ENCODE measurements at regions not wholly inside any gene's neighbourhood (a gene's known extent, or its start where the extent isn't known, plus 50 kb on each side); places are given as distances from the start of the nearest gene placed in this dataset.

DNA sequence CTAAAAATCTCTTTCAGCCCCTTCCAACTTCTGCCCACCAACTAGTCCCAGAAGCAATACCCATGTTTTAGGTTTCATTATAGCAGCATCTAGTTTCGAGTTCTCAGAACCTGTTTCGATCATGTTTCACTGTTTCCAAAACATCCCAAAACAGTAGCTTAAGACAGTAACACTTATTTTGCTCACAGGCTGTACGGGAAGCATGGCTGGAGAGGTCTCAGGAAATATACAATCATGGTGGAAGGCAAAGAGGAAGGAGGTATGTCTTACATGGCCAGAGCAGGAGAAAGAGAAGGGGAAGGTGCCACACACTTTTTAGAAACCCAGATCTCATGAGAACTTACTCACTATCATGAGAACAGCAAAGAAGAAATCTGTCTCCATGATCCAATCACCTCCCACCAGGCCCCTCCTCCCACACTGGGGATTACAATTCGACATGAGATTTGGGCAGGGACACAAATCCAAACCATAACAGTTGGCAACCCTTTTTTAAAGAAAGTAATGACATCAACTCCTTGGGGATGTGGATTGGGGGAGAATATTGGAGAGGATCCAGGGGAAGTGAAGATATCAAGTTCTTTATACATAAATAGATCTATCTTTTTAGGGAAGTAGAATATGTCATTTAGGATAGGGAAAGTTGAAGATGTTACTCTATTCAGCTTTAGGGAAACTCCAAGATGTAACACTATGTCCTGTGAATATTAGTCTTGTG lies 269.9 kb upstream of the PLEKHG7 start:
- H3K9me3 ChIP-seq (ENCODE audit: control insufficient read depth, insufficient read depth, low read depth, low read length), result no peaks in the 10 kb centered on the region
- no peaks in the 10 kb centered on the region for H3K36me3 ChIP-seq (ENCODE audit: control insufficient read depth in 2 of 2, insufficient read depth in 1 of 2, low read length in 2 of 2)
- no peaks in the 10 kb centered on the region for H3K4me1 ChIP-seq (ENCODE audit: control insufficient read depth, insufficient read depth, low read length)
- H3K27ac ChIP-seq (ENCODE audit: extremely low read depth, low read depth, low read length), result no peak overlapping the region
- POLR2A ChIA-PET, result no interaction called here
- no peak for TF ChIP-seq ZFHX2 (tag by site-specific recombination; conservative IDR thresholded peaks at IDR 0.05)
- TF ChIP-seq, protein P1, sequence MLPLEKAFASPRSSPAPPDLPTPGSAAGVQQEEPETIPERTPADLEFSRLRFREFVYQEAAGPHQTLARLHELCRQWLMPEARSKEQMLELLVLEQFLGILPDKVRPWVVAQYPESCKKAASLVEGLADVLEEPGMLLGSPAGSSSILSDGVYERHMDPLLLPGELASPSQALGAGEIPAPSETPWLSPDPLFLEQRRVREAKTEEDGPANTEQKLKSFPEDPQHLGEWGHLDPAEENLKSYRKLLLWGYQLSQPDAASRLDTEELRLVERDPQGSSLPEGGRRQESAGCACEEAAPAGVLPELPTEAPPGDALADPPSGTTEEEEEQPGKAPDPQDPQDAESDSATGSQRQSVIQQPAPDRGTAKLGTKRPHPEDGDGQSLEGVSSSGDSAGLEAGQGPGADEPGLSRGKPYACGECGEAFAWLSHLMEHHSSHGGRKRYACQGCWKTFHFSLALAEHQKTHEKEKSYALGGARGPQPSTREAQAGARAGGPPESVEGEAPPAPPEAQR (tag by site-specific recombination; IDR thresholded peaks at IDR 0.05), result no peak
- TF ChIP-seq ZNF24 (tag by site-specific recombination; IDR thresholded peaks at IDR 0.05), result no peak
- no peak for TF ChIP-seq KLF10 (tag by site-specific recombination; IDR thresholded peaks at IDR 0.05)
- TF ChIP-seq, protein P2, sequence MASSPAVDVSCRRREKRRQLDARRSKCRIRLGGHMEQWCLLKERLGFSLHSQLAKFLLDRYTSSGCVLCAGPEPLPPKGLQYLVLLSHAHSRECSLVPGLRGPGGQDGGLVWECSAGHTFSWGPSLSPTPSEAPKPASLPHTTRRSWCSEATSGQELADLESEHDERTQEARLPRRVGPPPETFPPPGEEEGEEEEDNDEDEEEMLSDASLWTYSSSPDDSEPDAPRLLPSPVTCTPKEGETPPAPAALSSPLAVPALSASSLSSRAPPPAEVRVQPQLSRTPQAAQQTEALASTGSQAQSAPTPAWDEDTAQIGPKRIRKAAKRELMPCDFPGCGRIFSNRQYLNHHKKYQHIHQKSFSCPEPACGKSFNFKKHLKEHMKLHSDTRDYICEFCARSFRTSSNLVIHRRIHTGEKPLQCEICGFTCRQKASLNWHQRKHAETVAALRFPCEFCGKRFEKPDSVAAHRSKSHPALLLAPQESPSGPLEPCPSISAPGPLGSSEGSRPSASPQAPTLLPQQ (tag by site-specific recombination; IDR thresholded peaks at IDR 0.05), result no peak
- no peak for TF ChIP-seq GLI2 (tag by site-specific recombination; IDR thresholded peaks at IDR 0.05; ENCODE audit: borderline replicate concordance, low read depth)
- CTCF ChIA-PET, result no interaction called here
- H3K4me3 ChIP-seq (ENCODE audit: low read depth, low read length), result no peak overlapping the region

DNA sequence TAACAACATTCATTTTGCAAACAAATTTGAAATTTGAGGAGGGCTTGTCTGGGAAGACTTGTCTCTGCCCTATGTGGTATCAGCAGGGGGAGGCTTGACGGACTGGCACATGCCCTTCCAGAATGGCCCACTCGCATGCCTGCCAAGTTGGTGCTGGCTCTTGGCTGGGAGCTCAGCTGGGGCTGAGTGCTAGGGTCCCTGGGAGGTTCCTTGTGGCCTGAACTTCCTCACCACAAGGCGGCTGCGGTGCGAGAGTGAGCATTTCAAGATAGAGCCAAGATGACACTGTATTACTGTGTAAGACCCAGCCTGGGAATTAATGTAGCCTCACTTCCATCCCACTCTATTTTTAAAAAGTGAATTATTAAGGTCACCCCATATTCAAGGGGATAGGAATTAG lies 271.6 kb upstream of the PLEKHG7 start:
- Histone ChIP-seq H3K4me1 (ENCODE audit: control insufficient read depth, insufficient read depth, low read length) (no peaks in the 10 kb centered on the region), H3K27ac (ENCODE audit: extremely low read depth, low read depth, low read length) (no peak overlapping the region), H3K4me3 (ENCODE audit: low read depth, low read length) (no peak overlapping the region), H3K9me3 (ENCODE audit: control insufficient read depth, insufficient read depth, low read depth, low read length) (no peaks in the 10 kb centered on the region), H3K36me3 (ENCODE audit: control insufficient read depth in 2 of 2, insufficient read depth in 1 of 2, low read length in 2 of 2) (no peaks in the 10 kb centered on the region)
- TF ChIP-seq MEIS1 (CRISPR knock-in tag; IDR thresholded peaks at IDR 0.05; ENCODE audit: borderline replicate concordance) (no peak), ZNF623 (tag by site-specific recombination; IDR thresholded peaks at IDR 0.05) (no peak), ZNF202 (tag by site-specific recombination; IDR thresholded peaks at IDR 0.05; ENCODE audit: borderline replicate concordance) (no peak)
- TF ChIP-seq, protein P3, sequence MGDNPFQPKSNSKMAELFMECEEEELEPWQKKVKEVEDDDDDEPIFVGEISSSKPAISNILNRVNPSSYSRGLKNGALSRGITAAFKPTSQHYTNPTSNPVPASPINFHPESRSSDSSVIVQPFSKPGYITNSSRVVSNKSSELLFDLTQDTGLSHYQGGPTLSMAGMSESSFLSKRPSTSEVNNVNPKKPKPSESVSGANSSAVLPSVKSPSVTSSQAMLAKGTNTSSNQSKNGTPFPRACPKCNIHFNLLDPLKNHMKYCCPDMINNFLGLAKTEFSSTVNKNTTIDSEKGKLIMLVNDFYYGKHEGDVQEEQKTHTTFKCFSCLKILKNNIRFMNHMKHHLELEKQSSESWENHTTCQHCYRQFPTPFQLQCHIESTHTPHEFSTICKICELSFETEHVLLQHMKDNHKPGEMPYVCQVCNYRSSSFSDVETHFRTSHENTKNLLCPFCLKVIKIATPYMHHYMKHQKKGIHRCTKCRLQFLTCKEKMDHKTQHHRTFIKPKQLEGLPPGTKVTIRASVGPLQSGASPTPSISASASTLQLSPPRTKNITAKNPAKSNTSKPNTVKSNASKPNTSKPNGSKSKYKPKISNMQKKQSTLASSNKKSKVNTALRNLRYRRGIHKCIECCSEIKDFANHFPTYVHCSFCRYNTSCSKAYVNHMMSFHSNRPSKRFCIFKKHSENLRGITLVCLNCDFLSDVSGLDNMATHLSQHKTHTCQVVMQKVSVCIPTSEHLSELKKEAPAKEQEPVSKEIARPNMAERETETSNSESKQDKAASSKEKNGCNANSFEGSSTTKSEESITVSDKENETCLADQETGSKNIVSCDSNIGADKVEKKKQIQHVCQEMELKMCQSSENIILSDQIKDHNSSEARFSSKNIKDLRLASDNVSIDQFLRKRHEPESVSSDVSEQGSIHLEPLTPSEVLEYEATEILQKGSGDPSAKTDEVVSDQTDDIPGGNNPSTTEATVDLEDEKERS (tag by site-specific recombination; IDR thresholded peaks at IDR 0.05), result no peak
- ChIA-PET CTCF (interaction anchor here (0.6 kb wide), 1 partner anchor 1104 kb away, joined by 3 read pairs; no protein-coding TSS in a partner anchor), POLR2A (no interaction called here)

DNA sequence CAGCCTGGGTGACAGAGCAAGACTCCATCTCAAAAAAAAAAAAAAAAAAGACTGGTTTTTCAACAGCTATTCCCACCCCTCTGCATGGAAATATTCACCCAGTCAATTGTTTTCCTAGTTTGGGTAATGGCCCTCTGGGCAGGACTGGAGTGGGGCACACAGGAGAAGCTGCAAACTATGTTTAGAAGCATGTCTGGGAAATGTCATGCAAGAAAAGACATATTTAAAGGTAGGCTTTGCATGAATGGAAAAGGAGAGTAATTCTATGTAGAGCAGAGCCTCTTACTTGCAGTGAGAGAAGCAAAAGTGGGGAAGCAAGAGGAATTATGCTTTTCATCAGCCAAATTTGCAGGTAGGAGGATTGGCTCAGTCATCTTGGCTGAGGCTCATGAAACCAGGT lies 276.5 kb upstream of the PLEKHG7 start:
- ChIA-PET POLR2A (no interaction called here), CTCF (interaction anchor here (0.6 kb wide), 1 partner anchor 54 kb away, joined by 4 read pairs; no protein-coding TSS in a partner anchor)
- no peak overlapping the region for H3K27ac ChIP-seq (ENCODE audit: extremely low read depth, low read depth, low read length)
- H3K4me1 ChIP-seq (ENCODE audit: control insufficient read depth, insufficient read depth, low read length), result no peaks in the 10 kb centered on the region
- H3K9me3 ChIP-seq (ENCODE audit: control insufficient read depth, insufficient read depth, low read depth, low read length), result no peaks in the 10 kb centered on the region
- H3K4me3 ChIP-seq (ENCODE audit: low read depth, low read length), result no peak overlapping the region
- no peaks in the 10 kb centered on the region for H3K36me3 ChIP-seq (ENCODE audit: control insufficient read depth in 2 of 2, insufficient read depth in 1 of 2, low read length in 2 of 2)
- TF ChIP-seq ZNF155 (tag by site-specific recombination; IDR thresholded peaks at IDR 0.05), result no peak
- TF ChIP-seq HOXD13 (CRISPR knock-in tag; IDR thresholded peaks at IDR 0.05; ENCODE audit: borderline replicate concordance), result no peak
- TF ChIP-seq ZNF324 (tag by site-specific recombination; IDR thresholded peaks at IDR 0.05), result no peak
- no peak for TF ChIP-seq ZNF768 (tag by site-specific recombination; IDR thresholded peaks at IDR 0.05)
- TF ChIP-seq ZNF837 (tag by site-specific recombination; IDR thresholded peaks at IDR 0.05), result no peak
- TF ChIP-seq ZNF23 (tag by site-specific recombination; IDR thresholded peaks at IDR 0.05; ENCODE audit: borderline replicate concordance), result no peak
- no peak for TF ChIP-seq ZNF664 (tag by site-specific recombination; IDR thresholded peaks at IDR 0.05)
- no peak for TF ChIP-seq ZNF747 (tag by site-specific recombination; IDR thresholded peaks at IDR 0.05)
- TF ChIP-seq PRDM1 (tag by site-specific recombination; IDR thresholded peaks at IDR 0.05), result no peak
- TF ChIP-seq, protein P4, sequence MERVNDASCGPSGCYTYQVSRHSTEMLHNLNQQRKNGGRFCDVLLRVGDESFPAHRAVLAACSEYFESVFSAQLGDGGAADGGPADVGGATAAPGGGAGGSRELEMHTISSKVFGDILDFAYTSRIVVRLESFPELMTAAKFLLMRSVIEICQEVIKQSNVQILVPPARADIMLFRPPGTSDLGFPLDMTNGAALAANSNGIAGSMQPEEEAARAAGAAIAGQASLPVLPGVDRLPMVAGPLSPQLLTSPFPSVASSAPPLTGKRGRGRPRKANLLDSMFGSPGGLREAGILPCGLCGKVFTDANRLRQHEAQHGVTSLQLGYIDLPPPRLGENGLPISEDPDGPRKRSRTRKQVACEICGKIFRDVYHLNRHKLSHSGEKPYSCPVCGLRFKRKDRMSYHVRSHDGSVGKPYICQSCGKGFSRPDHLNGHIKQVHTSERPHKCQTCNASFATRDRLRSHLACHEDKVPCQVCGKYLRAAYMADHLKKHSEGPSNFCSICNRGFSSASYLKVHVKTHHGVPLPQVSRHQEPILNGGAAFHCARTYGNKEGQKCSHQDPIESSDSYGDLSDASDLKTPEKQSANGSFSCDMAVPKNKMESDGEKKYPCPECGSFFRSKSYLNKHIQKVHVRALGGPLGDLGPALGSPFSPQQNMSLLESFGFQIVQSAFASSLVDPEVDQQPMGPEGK (tag by site-specific recombination; IDR thresholded peaks at IDR 0.05), result no peak
- TF ChIP-seq ZNF548 (tag by site-specific recombination; IDR thresholded peaks at IDR 0.05), result no peak
- no peak for TF ChIP-seq ZNF19 (tag by site-specific recombination; IDR thresholded peaks at IDR 0.05; ENCODE audit: low read depth)
- TF ChIP-seq ZNF571 (tag by site-specific recombination; IDR thresholded peaks at IDR 0.05), result no peak
- TF ChIP-seq ZSCAN30 (tag by site-specific recombination; IDR thresholded peaks at IDR 0.05), result no peak
- TF ChIP-seq ZNF610 (tag by site-specific recombination; IDR thresholded peaks at IDR 0.05; ENCODE audit: borderline replicate concordance), result no peak
